CD14-positive monocyte (primary cell): ENCODE measurements at regions not wholly inside any gene's neighbourhood (a gene's known extent, or its start where the extent isn't known, plus 50 kb on each side); places are given as distances from the start of the nearest gene placed in this dataset.

ENCODE experiments used
- DNase-seq, 3 donors: peaks; one replicate each; pipeline ENCODE4 v3.0.0-alpha.2; 2011 to 2022
- H2AFZ ChIP-seq: 2 replicates; pipeline ENCODE4 v1.6.0; 2012; ENCODE audit warnings: mild to moderate bottlenecking, low read depth, low read length, inconsistent platforms; ENCODE audit not compliant: insufficient read depth, poor library complexity, severe bottlenecking
- H3K27ac ChIP-seq, 2 donors: 1 replicate in 1 of 2; 2 replicates in 1 of 2; pipeline ENCODE4 v1.5.1; 2012 to 2013; ENCODE audit warnings: low read length in 2 of 2, control low read depth in 1 of 2, inconsistent platforms in 1 of 2, low read depth in 1 of 2, mild to moderate bottlenecking in 1 of 2
- H3K27me3 ChIP-seq, 2 donors: one replicate each; pipeline versions ENCODE4 v1.6.0 to v1.6.1; 2011 to 2013; ENCODE audit warnings: low read length in 2 of 2; ENCODE audit not compliant: control insufficient read depth in 2 of 2, insufficient read depth in 2 of 2
- H3K36me3 ChIP-seq, 2 donors: replicated peaks in 1 of 2; 1 replicate in 1 of 2; 2 replicates in 1 of 2; pipeline versions ENCODE4 v1.5.1 to v1.6.1; 2012 to 2013; ENCODE audit warnings: low read length in 2 of 2, control low read depth in 1 of 2, inconsistent platforms in 1 of 2, mild to moderate bottlenecking in 1 of 2; ENCODE audit not compliant: insufficient read depth in 2 of 2, control insufficient read depth in 1 of 2
- H3K4me1 ChIP-seq, 2 donors: 1 replicate in 1 of 2; 2 replicates in 1 of 2; pipeline versions ENCODE4 v1.5.1 to v1.6.1; 2012 to 2013; ENCODE audit warnings: low read length in 2 of 2, control low read depth in 1 of 2, inconsistent platforms in 1 of 2, mild to moderate bottlenecking in 1 of 2, moderate library complexity in 1 of 2; ENCODE audit not compliant: insufficient read depth in 2 of 2, control insufficient read depth in 1 of 2
- H3K4me2 ChIP-seq: replicated peaks from 2 replicates; pipeline ENCODE3; 2012; ENCODE audit warnings: low read length, moderate library complexity, mild to moderate bottlenecking; ENCODE audit not compliant: poor library complexity, severe bottlenecking; ENCODE audit errors: extremely low read depth
- H3K4me3 ChIP-seq, 3 experiments: fragments of 200-600 bp in 1 of 3; sonication (generic) in 1 of 3; replicated peaks in 1 of 3; 1 replicate in 2 of 3; 2 replicates in 1 of 3; pipeline ENCODE4 v1.5.1; 2011 to 2013; ENCODE audit warnings: low read length in 3 of 3, mild to moderate bottlenecking in 3 of 3, control low read depth in 2 of 3, low read depth in 2 of 3, inconsistent platforms in 1 of 3, moderate library complexity in 1 of 3
- H3K79me2 ChIP-seq: 2 replicates; pipeline ENCODE4 v1.6.0; 2012; ENCODE audit warnings: mild to moderate bottlenecking, control low read depth, inconsistent platforms, low read length, moderate library complexity; ENCODE audit not compliant: insufficient read depth
- H3K9ac ChIP-seq: 2 replicates; pipeline ENCODE4 v1.6.0; 2017; ENCODE audit warnings: low read length, mild to moderate bottlenecking; ENCODE audit not compliant: insufficient read depth, poor library complexity, severe bottlenecking
- H3K9me3 ChIP-seq, 2 donors: replicated peaks in 1 of 2; 1 replicate in 1 of 2; 2 replicates in 1 of 2; pipeline versions ENCODE4 v1.5.1 to v1.6.1; 2012 to 2013; ENCODE audit warnings: low read length in 2 of 2, control low read depth in 1 of 2; ENCODE audit not compliant: control insufficient read depth in 1 of 2, insufficient read depth in 1 of 2
- H4K20me1 ChIP-seq: 2 replicates; pipeline ENCODE4 v1.6.0; 2012; ENCODE audit warnings: mild to moderate bottlenecking, low read length, control low read depth, moderate library complexity; ENCODE audit not compliant: insufficient read depth
- H3K27ac Mint-ChIP-seq, 7 donors: one replicate each; pipeline ENCODE4 v1.8.0; 2020; ENCODE audit warnings: mild to moderate bottlenecking in 7 of 7, mixed read lengths in 7 of 7, moderate library complexity in 6 of 7, inconsistent platforms in 2 of 7
- H3K27me3 Mint-ChIP-seq, 3 donors: one replicate each; pipeline ENCODE4 v1.8.0; 2021 to 2022; ENCODE audit warnings: low read depth in 3 of 3, mild to moderate bottlenecking in 3 of 3, mixed read lengths in 3 of 3, moderate library complexity in 3 of 3, inconsistent platforms in 1 of 3
- H3K36me3 Mint-ChIP-seq, 2 donors: one replicate each; pipeline ENCODE4 v1.8.0; 2020; ENCODE audit warnings: mixed read lengths in 2 of 2, inconsistent platforms in 1 of 2, mild to moderate bottlenecking in 1 of 2
- H3K4me1 Mint-ChIP-seq: one replicate; pipeline ENCODE4 v1.8.0; 2020; ENCODE audit warnings: mild to moderate bottlenecking, mixed read lengths
- H3K4me3 Mint-ChIP-seq, 2 donors: one replicate each; pipeline ENCODE4 v1.8.0; 2020; ENCODE audit warnings: mild to moderate bottlenecking in 2 of 2, mixed read lengths in 2 of 2, moderate library complexity in 1 of 2
- H3K9me3 Mint-ChIP-seq, 7 donors: one replicate each; pipeline ENCODE4 v1.8.0; 2020 to 2022; ENCODE audit warnings: mixed read lengths in 7 of 7, mild to moderate bottlenecking in 6 of 7, moderate library complexity in 6 of 7, inconsistent platforms in 2 of 7
- WGBS: methylation state at CpG from one replicate; pipeline ENCODE4 v1.1.5; 2013; ENCODE audit warnings: missing lambda C conversion rate; ENCODE audit not compliant: insufficient coverage; 5-methylcytosine and 5-hydroxymethylcytosine counted together
- intact Hi-C, 2 donors: fragments of 100-400 bp; cut with micrococcal nuclease; formaldehyde crosslinking; loops; one replicate each; pipeline versions ENCODE4 v1.15.0 to v1.15.1; 2023
- TF ChIP-seq, protein P1 (sequence below): fragments of 200-600 bp; IDR thresholded peaks from one replicate; pipeline ENCODE4 v1.8.0; 2022; ENCODE audit warnings: antibody characterized with exemption, mild to moderate bottlenecking

DNA sequence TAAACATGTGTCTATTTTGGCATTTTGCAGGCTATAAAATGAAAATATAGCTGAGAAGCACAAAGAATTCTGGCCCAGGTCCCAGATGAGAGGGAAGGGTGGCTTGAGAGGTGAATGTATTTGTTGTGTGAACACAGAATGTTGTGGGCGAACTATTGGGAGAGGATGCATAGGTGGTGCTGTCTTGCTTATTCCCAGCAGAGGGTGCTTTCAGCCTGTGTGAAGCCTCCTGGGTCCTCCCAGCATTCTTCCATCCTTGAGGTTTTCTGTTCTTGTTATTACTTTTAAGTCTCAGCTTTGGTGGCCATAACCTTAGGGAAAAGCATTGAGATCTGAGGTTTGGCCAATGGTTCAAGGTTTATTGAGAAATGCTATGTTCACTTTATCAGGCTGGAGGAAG lies 108.7 kb upstream of the SNX19 start:
- no peaks in the 10 kb centered on the region for H3K79me2 ChIP-seq
- no peak overlapping the region for H3K9ac ChIP-seq
- no peak overlapping the region for H3K4me3 ChIP-seq
- no peaks in the 10 kb centered on the region for H3K27me3 ChIP-seq
- no peaks in the 10 kb centered on the region for H3K9me3 ChIP-seq
- no peak for DNase-seq
- H3K27ac ChIP-seq, result no peak overlapping the region
- Mint-ChIP-seq H3K36me3 (no peaks in the 10 kb centered on the region), H3K4me3 (no peak overlapping the region), H3K27me3 (peaks cover 0 to 1% (median 0%) of the 10 kb centered on the region in 3 donors), H3K27ac (no peak overlapping the region), H3K4me1 (no peaks in the 10 kb centered on the region), H3K9me3 (peaks cover 0 to 2% (median 0%) of the 10 kb centered on the region in 7 donors)
- TF ChIP-seq, protein P1, sequence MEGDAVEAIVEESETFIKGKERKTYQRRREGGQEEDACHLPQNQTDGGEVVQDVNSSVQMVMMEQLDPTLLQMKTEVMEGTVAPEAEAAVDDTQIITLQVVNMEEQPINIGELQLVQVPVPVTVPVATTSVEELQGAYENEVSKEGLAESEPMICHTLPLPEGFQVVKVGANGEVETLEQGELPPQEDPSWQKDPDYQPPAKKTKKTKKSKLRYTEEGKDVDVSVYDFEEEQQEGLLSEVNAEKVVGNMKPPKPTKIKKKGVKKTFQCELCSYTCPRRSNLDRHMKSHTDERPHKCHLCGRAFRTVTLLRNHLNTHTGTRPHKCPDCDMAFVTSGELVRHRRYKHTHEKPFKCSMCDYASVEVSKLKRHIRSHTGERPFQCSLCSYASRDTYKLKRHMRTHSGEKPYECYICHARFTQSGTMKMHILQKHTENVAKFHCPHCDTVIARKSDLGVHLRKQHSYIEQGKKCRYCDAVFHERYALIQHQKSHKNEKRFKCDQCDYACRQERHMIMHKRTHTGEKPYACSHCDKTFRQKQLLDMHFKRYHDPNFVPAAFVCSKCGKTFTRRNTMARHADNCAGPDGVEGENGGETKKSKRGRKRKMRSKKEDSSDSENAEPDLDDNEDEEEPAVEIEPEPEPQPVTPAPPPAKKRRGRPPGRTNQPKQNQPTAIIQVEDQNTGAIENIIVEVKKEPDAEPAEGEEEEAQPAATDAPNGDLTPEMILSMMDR, result no peak
- intact Hi-C loops, result no loop called here
- H4K20me1 ChIP-seq, result no peaks in the 10 kb centered on the region
- H2AFZ ChIP-seq, result no peak overlapping the region
- H3K4me2 ChIP-seq, result no peak overlapping the region
- H3K36me3 ChIP-seq, result no peaks in the 10 kb centered on the region
- H3K4me1 ChIP-seq, result no peaks in the 10 kb centered on the region
- no CpG with 5 or more reads among the region's 1 CpG for WGBS

DNA sequence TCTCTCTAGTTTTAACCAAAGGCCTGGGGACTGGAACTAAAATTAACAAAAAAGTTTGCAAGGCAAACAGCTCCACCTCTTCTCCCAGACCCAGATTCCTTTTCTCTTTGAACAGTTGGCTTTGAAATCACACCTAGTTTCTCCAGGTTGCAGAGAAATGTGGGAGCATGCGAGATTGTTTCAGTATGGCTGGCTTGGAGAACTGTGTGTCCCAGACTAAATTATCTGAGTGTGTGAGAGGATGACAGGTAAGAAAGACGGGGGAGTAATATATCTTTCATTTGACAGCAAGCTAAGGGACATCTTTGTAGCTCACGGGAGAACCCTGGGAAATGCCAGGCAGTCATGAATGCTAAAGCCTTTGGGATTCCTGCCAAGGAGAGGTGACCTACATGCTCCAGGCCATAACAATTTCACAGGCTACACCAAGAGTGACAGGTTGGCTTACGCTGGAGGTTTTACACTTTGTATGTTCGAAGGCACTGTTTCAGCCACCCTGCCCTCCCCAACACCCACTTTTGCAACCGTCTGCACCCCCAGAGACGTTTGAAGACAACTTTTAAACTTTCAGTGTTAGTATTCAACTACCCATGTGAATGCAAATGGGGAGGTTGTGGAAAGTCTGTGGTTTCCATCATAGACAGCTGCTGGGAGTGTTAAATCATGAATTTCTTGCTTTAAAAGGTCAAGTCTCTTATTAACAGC lies 109.3 kb upstream of the SNX19 start:
- WGBS, result 74% methylated on average over 3 of the region's 7 CpGs
- Mint-ChIP-seq H3K27ac (no peak overlapping the region), H3K27me3 (peaks cover 0 to 1% (median 0%) of the 10 kb centered on the region in 3 donors), H3K4me3 (no peak overlapping the region), H3K36me3 (no peaks in the 10 kb centered on the region), H3K9me3 (peaks cover 0 to 2% (median 0%) of the 10 kb centered on the region in 7 donors), H3K4me1 (no peaks in the 10 kb centered on the region)
- H3K9me3 ChIP-seq, result no peaks in the 10 kb centered on the region
- H3K36me3 ChIP-seq, result no peaks in the 10 kb centered on the region
- no peaks in the 10 kb centered on the region for H3K4me1 ChIP-seq
- H3K9ac ChIP-seq, result no peak overlapping the region
- H4K20me1 ChIP-seq, result no peaks in the 10 kb centered on the region
- no peak overlapping the region for H3K4me2 ChIP-seq
- intact Hi-C loops, result no loop called here
- H3K79me2 ChIP-seq, result no peaks in the 10 kb centered on the region
- H2AFZ ChIP-seq, result no peak overlapping the region
- no peak overlapping the region for H3K4me3 ChIP-seq
- TF ChIP-seq, protein P1, result no peak
- no peak overlapping the region for H3K27ac ChIP-seq
- no peak for DNase-seq
- H3K27me3 ChIP-seq, result no peaks in the 10 kb centered on the region
